Globus pallidus (tissue), 1 donor: ENCODE measurements at regions not wholly inside any gene's neighbourhood (a gene's known extent, or its start where the extent isn't known, plus 50 kb on each side); places are given as distances from the start of the nearest gene placed in this dataset.

Source experiments
- DNase-seq: peaks from one replicate; pipeline ENCODE4 v3.0.0-alpha.2; 2015; ENCODE audit warnings: low spot score

DNA sequence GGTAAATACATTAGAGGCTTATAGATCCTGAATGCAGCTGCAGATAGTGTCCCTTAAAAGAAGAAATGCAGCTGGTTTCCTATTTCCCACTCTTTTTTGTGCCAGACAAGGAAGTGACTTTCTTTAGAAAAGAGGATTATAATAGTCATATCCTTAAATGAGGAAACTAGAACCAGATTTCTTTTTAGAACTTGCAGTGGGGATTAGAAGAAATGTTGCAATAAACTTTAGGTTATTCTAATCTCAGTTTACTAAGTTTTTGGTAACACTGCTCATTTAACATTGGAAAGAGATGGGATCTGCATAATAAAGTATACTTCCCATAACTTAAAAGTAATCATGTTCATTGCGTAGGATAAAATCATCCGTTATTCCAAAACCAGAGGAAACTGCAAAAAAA is 101.9 kb downstream of the SLIT2 start:
- DNase-seq = no peak

DNA sequence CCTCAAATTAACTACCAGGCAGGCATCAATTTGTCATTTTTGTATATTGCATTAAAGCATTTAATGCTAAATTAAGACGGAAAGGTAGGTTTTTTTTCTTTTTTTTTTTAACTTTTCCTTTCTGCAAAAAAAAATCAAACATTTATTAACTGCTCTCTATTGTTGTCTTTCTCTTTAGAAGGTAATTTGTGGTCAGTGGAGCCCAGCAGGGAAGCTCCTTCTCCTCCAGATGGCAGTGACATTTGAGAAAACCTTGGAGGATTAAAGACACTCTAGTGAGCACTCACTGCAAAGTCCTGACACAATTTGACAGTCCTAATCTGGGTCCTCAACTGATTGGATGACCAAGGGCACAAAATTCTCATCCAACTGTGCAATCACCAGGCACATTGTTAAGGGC is 102.4 kb downstream of the SLIT2 start:
- no peak for DNase-seq

DNA sequence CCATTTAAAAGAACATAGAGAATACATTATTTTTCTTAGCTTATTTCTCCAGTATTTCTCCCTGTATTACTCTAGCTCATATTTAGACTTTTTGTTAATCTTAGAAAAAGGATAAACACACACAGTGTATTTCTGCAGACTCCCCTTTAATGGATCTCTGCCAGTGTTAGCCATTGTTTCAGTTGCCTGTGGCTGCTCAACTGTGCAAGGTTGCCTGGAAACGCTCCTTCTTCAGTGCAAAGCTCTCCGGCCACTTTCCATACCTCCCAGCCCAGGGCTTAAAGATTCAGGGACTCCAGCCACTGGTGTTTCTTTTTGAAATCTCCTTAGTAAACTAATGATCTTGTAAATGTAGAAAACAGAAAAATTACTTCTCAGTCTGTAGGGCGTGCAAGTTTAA is 104.9 kb downstream of the SLIT2 start:
- DNase-seq = peak; percentile 83

DNA sequence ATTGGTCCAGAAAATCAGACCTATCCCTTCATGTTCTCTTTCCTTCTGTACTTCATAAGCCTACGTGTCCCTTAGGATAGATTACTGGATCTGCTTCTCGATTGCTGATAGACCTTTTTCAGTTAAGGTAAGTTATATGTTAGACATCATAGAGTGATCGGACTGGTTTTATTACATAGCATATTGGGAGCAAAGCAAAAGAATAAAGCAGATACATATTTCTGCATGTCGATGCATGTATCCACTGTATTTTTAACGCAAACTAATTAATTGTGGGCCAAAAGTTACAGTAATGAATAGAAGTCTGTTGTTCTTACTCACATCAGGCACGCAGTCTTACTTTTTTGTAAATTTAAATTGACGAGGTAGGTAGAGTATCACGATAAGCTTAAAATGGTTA is 106.4 kb downstream of the SLIT2 start:
- DNase-seq = no peak

DNA sequence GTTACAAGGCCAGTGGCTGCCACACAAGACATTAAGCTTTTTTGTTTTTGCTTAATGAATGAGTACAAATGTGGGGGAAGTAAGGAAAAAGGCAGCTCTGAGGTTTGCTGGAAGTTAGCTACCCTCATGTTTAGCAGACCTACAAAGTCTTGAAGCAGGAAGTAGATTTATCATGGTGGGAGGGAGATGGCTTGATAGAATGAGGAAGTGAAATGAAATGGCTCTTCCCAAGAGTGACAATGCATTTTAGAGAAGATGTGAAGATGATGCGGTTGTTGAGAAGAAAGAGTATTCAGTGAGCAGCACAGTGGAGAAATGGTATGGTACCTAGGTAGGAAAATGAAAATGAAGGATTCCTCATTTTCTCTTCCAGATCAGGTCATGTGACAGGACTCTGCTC is 108.0 kb downstream of the SLIT2 start:
- DNase-seq = no peak

DNA sequence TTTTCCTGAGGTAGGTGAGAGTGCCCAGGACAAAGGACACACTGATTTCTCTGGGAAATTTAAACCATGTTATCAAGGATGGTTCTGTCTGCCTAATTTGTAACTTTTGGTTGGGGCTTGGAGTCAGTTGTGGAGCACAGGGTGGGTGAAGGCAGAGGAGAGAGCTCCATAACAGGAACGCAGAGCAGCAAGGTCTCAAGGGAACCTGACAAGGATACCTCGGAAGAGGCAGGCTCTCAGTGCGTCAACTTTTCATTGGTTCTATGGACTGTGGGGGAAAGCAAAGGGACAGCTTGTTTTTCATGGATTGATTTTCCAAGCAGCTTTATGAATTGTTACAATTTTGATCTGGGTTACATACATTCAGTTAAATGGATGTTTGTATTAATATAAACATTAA is 110.4 kb downstream of the SLIT2 start:
- no peak for DNase-seq

DNA sequence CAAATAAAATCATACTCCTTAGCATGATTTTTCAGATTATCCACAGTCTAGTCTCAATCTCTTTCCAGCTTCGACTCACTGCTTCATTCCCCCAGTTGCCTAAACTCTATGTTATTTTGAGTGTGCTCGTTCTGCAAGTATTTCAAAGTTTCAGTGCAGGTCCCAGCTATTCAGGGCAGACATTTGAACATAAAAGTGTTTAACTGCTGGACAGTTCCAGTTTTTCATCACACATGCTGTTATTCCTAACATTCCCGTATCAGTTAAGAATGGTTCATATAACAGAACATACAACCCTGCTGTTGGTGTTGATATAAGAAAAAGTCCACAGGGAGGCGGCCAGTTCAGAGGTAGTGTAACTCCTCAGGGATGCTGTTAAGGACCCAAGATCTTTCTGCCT is 113.3 kb downstream of the SLIT2 start:
- no peak for DNase-seq

DNA sequence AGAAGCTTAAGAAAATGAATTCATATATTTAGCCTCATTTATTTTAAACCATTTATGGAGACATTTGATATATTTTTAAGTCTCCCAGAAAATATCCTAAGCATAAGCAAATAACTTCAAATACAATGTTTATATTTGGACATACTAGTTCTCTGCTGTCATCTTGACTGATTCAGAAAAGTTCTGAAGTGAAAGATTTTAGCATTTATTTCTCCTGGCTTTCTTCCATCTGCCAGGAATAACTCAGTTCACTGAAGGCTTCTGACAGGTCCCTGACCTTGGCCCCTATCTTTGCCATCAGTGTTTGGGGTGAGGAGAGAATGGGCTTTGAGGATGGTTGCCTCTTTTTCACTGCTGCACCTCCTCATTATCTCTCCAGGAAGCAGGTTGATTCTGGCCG is 115.7 kb downstream of the SLIT2 start:
- no peak for DNase-seq

DNA sequence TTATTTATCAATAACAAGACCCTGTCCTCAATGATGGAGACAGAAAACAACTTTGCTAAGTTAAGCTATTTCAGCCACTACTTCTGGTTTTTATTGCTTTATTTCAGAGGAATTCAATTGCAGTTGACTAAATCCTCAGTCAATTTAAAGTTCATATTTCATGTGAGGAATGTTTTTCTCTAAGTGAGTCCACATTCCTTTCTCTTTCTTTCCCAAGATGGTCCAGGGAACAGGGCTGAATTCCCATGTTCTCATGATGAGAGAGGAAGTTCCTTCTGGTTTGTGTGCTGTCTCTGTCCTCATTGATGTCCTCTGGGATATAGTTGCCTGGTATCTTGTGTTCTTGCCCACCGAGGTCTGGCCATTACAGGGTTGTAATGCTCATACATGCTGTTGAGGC is 117.2 kb downstream of the SLIT2 start:
- DNase-seq = no peak

DNA sequence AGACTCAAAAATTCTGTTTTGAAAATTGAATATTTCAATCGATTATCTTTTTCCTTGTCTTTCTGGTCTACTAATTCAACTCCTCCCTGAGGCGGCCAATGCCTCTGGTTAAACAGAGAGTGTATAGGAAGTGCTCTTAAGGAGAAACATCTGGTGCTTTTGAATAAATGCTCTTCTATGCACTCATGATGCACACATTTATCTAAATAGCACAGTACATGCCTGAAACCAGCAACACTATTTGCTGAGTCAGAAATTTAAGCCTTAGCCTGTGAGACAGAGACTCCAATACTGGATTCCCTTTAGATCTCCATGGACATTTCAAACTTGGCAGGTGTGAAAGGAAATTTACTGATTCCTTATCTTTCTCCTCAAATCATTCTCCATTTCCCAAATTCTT is 118.6 kb downstream of the SLIT2 start:
- no peak for DNase-seq

DNA sequence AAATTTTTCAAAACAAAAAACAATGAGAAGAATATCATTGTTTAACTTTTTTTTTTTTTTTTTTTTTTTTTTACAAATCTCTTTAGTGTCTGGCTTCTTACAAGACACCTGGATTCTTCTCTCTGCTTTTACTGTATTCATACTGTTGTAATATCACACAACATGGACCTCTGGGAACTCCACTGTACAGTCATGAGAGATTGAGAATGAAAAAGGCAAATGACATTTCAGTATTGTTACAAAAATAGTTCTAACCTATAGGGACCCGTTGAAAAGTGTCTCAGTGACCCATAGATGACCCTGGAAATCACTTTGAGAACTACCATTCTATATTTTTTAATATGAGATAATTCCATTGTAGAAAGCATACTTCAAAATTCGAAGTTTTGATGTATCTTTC is 124.4 kb downstream of the SLIT2 start:
- no peak for DNase-seq

DNA sequence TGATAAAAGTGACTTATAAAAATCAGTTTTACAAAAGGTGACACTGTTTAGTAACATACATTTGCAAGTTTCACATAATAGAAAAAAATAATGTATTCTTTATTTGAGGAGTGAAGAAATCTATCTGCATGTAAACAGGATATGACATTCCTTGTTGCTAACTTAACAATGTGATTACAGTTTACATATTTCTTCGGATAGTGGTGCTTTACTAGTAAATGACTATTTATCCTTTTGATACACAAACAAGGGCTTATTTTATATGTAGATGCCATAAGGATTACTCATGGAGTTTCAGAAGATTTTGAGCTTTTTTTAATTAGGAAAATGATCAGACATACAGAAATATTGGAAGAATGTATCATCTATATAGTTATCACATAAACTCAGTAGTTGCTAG is 126.5 kb downstream of the SLIT2 start:
- DNase-seq = no peak

DNA sequence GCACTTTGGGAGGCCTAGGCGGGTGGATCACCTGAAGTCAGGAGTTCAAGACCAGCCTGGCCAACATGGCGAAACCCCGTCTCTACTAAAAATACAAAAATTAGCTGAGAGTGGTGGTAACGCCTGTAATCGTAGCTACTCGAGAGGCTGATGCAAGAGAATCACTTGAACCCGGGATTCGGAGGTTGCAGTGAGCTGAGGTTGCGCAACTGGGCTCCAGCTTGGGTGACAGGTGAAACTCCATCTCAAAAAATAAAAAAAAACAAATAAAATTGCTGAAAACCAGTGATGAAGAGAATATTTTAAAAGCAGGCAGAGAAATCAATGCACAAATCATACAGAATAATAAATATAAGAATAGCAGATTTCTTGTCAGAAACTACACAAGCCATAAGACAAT is 129.3 kb downstream of the SLIT2 start:
- no peak for DNase-seq

DNA sequence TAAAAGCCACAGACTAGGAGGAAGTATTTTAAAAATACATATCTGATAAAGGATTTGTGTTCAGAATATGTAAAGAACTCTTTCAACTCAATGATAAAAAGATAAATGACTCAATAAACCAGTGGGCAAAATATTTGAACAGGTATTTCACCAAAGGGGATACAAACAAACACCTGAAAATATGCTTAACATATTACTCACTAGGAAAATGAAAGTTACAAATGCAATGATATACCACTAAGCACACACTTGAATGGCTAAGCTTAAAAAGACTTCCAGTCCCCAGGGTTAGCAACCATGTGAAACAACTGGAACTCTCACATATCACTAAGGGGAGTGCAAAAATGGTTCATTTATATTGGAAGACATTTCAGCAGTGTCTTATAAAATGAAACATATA is 131.6 kb downstream of the SLIT2 start:
- DNase-seq = no peak

DNA sequence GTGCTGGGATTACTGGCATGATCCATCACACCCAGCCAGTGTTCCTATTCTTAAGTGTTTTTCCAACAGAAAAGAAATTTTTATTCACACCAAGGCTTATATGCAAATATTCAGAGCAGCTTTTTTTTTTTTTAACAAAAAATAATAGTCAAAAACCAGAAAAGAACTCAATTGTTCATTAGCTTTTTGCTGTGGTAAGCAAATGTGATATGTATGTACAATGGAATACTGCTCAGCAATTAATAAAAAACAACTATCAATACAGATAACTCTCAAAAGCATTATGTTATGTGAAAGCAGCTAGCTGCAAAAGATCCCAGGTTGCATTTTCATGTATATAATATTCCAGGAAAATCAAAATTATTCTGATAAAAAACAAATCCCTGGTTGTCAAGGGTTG is 132.3 kb downstream of the SLIT2 start:
- DNase-seq = no peak

DNA sequence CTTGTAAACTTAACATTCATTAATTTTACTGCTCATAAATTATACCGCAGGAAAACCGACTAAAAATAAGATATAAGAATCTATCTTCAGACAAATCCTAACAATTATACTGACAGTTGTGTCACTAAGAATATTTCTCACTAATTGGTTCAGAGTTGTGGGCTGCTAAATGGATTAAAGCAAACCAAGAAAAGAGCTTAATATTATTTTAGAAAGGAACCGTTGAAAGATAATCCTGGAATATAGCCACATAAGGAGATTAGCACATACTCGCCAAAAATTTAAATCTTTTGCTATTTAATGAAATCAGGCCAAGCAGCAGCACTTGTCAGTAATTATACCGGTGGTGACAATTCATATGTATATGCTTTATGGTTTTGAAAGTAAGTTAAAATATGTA is 132.8 kb downstream of the SLIT2 start:
- no peak for DNase-seq

DNA sequence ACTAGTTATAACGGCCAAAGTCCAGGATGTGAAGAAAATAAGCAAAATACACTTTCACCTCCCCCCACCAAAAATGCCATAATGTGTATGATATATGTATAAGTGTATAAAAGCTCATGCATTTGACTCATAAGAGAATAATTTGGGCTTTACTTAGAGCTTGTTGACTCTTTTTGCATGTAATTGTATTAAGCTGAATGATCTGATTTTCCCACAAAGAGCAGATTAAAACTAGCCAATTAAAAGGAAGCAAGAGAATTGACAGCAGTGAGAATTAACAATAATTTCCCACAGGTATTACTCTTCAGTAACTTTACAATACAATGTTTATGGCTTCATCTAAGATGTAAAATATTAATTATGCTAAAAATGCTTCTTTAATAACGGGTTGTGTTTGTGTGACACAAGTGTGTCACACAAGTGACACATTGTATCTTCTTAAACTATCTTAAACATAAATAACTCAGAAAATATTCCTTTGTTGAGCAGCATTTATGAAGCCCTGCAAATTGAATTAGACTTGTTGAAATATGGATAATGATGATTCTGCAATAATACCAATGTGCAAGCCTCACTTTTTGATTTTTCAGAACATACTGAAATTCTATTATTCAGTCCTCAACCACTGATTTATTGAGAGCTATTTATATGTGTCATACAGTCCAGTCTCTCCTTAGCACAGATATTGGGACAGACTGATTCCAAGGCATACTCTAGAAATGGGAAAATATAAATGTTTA is 134.5 kb downstream of the SLIT2 start:
- DNase-seq = no peak

DNA sequence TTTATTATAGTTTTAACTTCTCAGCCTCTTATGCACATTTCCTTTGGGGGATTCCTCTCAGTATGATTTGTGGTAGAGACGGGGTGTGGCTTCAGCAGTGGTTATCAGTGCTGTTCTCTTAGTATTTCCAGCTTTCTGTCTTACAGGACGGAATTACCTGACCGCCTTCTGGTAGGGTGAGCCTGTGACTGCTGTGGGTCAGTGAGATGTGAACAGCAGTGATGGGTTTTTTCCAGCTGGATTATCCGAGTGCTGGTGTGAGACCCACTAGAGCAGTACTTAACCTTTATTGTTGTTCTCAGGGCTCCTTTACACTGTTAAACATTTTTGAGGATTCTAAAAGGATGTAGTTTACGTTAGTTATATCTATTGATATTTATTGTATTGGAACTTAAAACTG is 135.2 kb downstream of the SLIT2 start:
- no peak for DNase-seq

DNA sequence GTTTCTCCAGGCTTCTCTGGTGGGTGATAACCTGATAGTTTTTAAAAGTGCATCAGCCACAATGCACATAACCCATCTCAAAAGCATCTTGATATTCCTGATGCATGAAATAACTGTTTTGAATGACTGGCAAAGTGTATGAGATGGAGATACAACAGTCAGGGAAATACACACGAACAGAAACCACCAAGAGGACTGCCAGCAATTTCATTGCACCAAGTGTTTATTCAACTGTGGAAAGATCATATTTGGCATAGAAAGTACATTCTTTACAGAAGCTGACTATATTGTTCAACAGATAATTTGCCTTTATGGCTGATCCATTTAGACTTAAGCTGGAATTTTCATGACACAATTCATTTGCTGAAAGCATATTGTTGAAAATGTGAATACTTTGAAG is 139.5 kb downstream of the SLIT2 start:
- DNase-seq = no peak

DNA sequence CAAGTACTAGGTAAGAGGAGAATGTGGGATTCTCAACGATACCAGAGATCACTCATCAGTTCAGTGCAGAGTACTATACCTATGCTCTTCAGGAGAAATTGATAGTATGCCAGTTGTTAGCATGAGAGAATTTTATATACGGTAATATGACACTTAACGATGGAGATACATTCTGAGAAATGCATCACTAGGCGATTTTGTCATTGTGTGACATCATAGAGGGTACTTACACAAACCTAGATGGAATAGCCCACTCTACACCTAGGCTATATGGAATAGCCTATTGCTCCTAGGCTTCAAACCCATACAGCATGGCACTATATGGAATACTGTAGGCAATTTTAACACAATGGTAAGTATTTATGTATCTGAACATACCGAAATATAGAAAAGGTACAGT is 140.2 kb downstream of the SLIT2 start:
- no peak for DNase-seq

DNA sequence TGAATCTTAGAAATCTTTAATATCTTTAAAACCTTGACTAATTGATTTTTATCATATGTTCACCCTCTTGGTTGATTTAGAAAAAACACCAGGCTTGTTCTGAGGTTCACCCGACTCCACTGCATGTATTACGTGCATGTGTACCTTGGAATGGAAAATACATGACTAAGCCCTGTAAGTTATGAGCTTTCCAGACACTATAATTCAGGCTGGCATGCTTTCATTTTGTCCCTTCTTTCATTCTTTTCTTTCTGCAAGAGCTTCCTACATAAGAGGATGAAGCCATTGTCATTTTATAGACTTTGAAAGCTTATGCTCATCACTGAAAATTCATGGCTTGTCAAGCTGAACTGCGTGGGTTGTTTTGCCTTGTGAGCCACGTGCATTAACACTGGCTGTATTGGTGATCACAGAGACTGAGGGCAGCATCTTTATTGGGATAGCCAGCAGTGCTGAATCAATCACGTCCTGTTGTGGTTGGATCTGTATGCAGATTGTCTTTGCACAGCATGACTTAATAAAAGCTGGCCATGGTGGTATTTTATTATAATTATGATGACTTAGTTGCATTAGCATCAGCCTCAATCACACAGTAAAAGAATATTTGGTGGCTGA is 141.9 kb downstream of the SLIT2 start:
- peak; percentile 50 for DNase-seq

DNA sequence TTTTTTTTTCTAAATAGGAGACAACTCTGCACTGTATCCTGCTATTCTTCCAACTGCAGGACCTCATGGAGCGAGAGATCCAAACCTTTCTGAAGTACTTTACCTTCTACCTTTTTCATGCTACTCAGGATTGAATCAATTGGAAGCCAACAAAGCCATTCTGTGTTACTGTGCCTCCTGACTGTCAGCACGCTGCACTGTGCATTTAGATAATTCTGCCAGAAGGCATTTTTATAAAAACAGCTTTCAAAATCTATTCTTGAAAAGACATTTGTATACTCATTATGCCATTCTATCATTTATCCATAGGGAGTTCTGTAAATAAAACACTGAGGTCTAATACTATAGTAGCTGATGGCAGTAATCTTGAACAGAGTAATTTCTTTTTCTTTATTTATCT is 142.8 kb downstream of the SLIT2 start:
- DNase-seq = peak; percentile 47

DNA sequence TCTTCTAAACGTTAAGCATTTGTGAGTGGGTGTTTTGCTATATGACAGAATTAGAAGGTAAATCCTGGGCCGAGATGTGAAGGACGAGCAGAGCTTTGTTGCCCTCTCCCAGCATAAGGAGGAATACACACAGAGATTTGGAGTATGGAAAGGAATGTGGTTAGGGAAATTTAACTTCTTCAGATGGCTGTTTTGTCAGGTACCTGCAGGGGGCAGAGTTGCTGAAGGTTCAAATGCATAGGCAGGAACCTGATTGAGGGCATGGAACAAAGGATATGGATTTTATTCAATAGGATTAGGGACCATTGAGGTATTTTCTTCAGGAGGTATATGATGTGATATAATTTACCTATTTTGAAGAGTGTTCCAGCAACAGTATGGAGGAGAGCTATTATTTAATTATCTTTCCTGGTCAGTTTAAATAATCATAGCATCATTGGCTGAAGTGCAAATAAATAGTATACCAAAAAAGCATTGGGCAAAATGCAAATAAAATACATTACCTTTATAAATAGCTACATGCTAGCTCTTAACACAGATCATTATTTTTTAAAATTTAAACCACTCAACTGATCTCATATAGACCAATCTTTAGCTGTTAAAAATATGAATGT is 143.6 kb downstream of the SLIT2 start:
- DNase-seq = peak; percentile 73

DNA sequence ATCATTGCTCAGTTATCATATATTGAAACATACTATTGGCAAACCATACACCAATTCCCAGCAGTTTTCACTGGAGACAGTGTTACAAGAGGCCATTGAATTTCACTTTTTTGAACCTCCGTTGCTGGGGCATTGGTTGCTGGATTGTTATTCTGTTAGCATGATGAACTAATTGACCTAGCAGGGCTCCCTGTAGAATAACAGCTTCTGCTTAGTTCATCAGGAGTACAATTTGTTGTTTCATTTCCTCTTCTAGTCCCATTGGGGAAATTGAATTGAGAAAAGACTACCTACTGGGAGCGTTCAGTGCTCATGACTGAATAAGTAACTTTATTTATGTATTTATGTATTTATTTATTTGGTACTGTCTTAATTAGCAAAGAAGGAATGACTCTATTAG is 151.6 kb downstream of the SLIT2 start:
- no peak for DNase-seq
